CD14-positive monocyte (primary cell): ENCODE measurements at regions not wholly inside any gene's neighbourhood (a gene's known extent, or its start where the extent isn't known, plus 50 kb on each side); places are given as distances from the start of the nearest gene placed in this dataset.

Experiments used
- DNase-seq, 3 donors: peaks; one replicate each; pipeline ENCODE4 v3.0.0-alpha.2; 2011 to 2022
- H2AFZ ChIP-seq: 2 replicates; pipeline ENCODE4 v1.6.0; 2012; ENCODE audit warnings: mild to moderate bottlenecking, low read depth, low read length, inconsistent platforms; ENCODE audit not compliant: insufficient read depth, poor library complexity, severe bottlenecking
- H3K27ac ChIP-seq, 2 donors: 1 replicate in 1 of 2; 2 replicates in 1 of 2; pipeline ENCODE4 v1.5.1; 2012 to 2013; ENCODE audit warnings: low read length in 2 of 2, control low read depth in 1 of 2, inconsistent platforms in 1 of 2, low read depth in 1 of 2, mild to moderate bottlenecking in 1 of 2
- H3K27me3 ChIP-seq, 2 donors: one replicate each; pipeline versions ENCODE4 v1.6.0 to v1.6.1; 2011 to 2013; ENCODE audit warnings: low read length in 2 of 2; ENCODE audit not compliant: control insufficient read depth in 2 of 2, insufficient read depth in 2 of 2
- H3K36me3 ChIP-seq, 2 donors: replicated peaks in 1 of 2; 1 replicate in 1 of 2; 2 replicates in 1 of 2; pipeline versions ENCODE4 v1.5.1 to v1.6.1; 2012 to 2013; ENCODE audit warnings: low read length in 2 of 2, control low read depth in 1 of 2, inconsistent platforms in 1 of 2, mild to moderate bottlenecking in 1 of 2; ENCODE audit not compliant: insufficient read depth in 2 of 2, control insufficient read depth in 1 of 2
- H3K4me1 ChIP-seq, 2 donors: 1 replicate in 1 of 2; 2 replicates in 1 of 2; pipeline versions ENCODE4 v1.5.1 to v1.6.1; 2012 to 2013; ENCODE audit warnings: low read length in 2 of 2, control low read depth in 1 of 2, inconsistent platforms in 1 of 2, mild to moderate bottlenecking in 1 of 2, moderate library complexity in 1 of 2; ENCODE audit not compliant: insufficient read depth in 2 of 2, control insufficient read depth in 1 of 2
- H3K4me2 ChIP-seq: replicated peaks from 2 replicates; pipeline ENCODE3; 2012; ENCODE audit warnings: low read length, moderate library complexity, mild to moderate bottlenecking; ENCODE audit not compliant: poor library complexity, severe bottlenecking; ENCODE audit errors: extremely low read depth
- H3K4me3 ChIP-seq, 3 experiments: fragments of 200-600 bp in 1 of 3; sonication (generic) in 1 of 3; replicated peaks in 1 of 3; 1 replicate in 2 of 3; 2 replicates in 1 of 3; pipeline ENCODE4 v1.5.1; 2011 to 2013; ENCODE audit warnings: low read length in 3 of 3, mild to moderate bottlenecking in 3 of 3, control low read depth in 2 of 3, low read depth in 2 of 3, inconsistent platforms in 1 of 3, moderate library complexity in 1 of 3
- H3K79me2 ChIP-seq: 2 replicates; pipeline ENCODE4 v1.6.0; 2012; ENCODE audit warnings: mild to moderate bottlenecking, control low read depth, inconsistent platforms, low read length, moderate library complexity; ENCODE audit not compliant: insufficient read depth
- H3K9ac ChIP-seq: 2 replicates; pipeline ENCODE4 v1.6.0; 2017; ENCODE audit warnings: low read length, mild to moderate bottlenecking; ENCODE audit not compliant: insufficient read depth, poor library complexity, severe bottlenecking
- H3K9me3 ChIP-seq, 2 donors: replicated peaks in 1 of 2; 1 replicate in 1 of 2; 2 replicates in 1 of 2; pipeline versions ENCODE4 v1.5.1 to v1.6.1; 2012 to 2013; ENCODE audit warnings: low read length in 2 of 2, control low read depth in 1 of 2; ENCODE audit not compliant: control insufficient read depth in 1 of 2, insufficient read depth in 1 of 2
- H4K20me1 ChIP-seq: 2 replicates; pipeline ENCODE4 v1.6.0; 2012; ENCODE audit warnings: mild to moderate bottlenecking, low read length, control low read depth, moderate library complexity; ENCODE audit not compliant: insufficient read depth
- H3K27ac Mint-ChIP-seq, 7 donors: one replicate each; pipeline ENCODE4 v1.8.0; 2020; ENCODE audit warnings: mild to moderate bottlenecking in 7 of 7, mixed read lengths in 7 of 7, moderate library complexity in 6 of 7, inconsistent platforms in 2 of 7
- H3K27me3 Mint-ChIP-seq, 3 donors: one replicate each; pipeline ENCODE4 v1.8.0; 2021 to 2022; ENCODE audit warnings: low read depth in 3 of 3, mild to moderate bottlenecking in 3 of 3, mixed read lengths in 3 of 3, moderate library complexity in 3 of 3, inconsistent platforms in 1 of 3
- H3K36me3 Mint-ChIP-seq, 2 donors: one replicate each; pipeline ENCODE4 v1.8.0; 2020; ENCODE audit warnings: mixed read lengths in 2 of 2, inconsistent platforms in 1 of 2, mild to moderate bottlenecking in 1 of 2
- H3K4me1 Mint-ChIP-seq: one replicate; pipeline ENCODE4 v1.8.0; 2020; ENCODE audit warnings: mild to moderate bottlenecking, mixed read lengths
- H3K4me3 Mint-ChIP-seq, 2 donors: one replicate each; pipeline ENCODE4 v1.8.0; 2020; ENCODE audit warnings: mild to moderate bottlenecking in 2 of 2, mixed read lengths in 2 of 2, moderate library complexity in 1 of 2
- H3K9me3 Mint-ChIP-seq, 7 donors: one replicate each; pipeline ENCODE4 v1.8.0; 2020 to 2022; ENCODE audit warnings: mixed read lengths in 7 of 7, mild to moderate bottlenecking in 6 of 7, moderate library complexity in 6 of 7, inconsistent platforms in 2 of 7
- CTCF ChIP-seq: fragments of 200-600 bp; IDR thresholded peaks from one replicate; pipeline ENCODE4 v1.8.0; 2022; ENCODE audit warnings: antibody characterized with exemption, mild to moderate bottlenecking
- WGBS: methylation state at CpG from one replicate; pipeline ENCODE4 v1.1.5; 2013; ENCODE audit warnings: missing lambda C conversion rate; ENCODE audit not compliant: insufficient coverage; 5-methylcytosine and 5-hydroxymethylcytosine counted together
- intact Hi-C, 2 donors: fragments of 100-400 bp; cut with micrococcal nuclease; formaldehyde crosslinking; loops; one replicate each; pipeline versions ENCODE4 v1.15.0 to v1.15.1; 2023

GRCh38 chr10:59073456-59074053 is 102.9 kb upstream of the PHYHIPL start:
- no peak for DNase-seq
- no peak for TF ChIP-seq CTCF
- H3K4me3 Mint-ChIP-seq = no peak overlapping the region
- H3K36me3 Mint-ChIP-seq = no peaks in the 10 kb centered on the region
- Histone ChIP-seq H3K79me2 (no peaks in the 10 kb centered on the region), H3K36me3 (no peaks in the 10 kb centered on the region), H3K9ac (no peak overlapping the region), H3K27me3 (no peaks in the 10 kb centered on the region), H2AFZ (no peak overlapping the region), H3K9me3 (no peaks in the 10 kb centered on the region), H3K4me2 (no peak overlapping the region), H3K4me1 (no peaks in the 10 kb centered on the region), H3K27ac (no peak overlapping the region), H3K4me3 (no peak overlapping the region), H4K20me1 (no peaks in the 10 kb centered on the region)
- WGBS = no CpG with 5 or more reads among the region's 1 CpG
- H3K27ac Mint-ChIP-seq = no peak overlapping the region
- intact Hi-C loops = no loop called here
- no peaks in the 10 kb centered on the region for H3K4me1 Mint-ChIP-seq
- H3K27me3 Mint-ChIP-seq = no peaks in the 10 kb centered on the region
- peaks cover 0 to 3% (median 0%) of the 10 kb centered on the region in 7 donors for H3K9me3 Mint-ChIP-seq

- Histone ChIP-seq H3K27me3 (no peaks in the 10 kb centered on the region), H4K20me1 (no peaks in the 10 kb centered on the region), H3K4me3 (no peak overlapping the region), H3K9me3 (no peaks in the 10 kb centered on the region), H3K79me2 (no peaks in the 10 kb centered on the region), H3K9ac (no peak overlapping the region), H3K4me1 (no peaks in the 10 kb centered on the region), H3K4me2 (no peak overlapping the region), H2AFZ (no peak overlapping the region), H3K36me3 (no peaks in the 10 kb centered on the region), H3K27ac (no peak overlapping the region)
- Mint-ChIP-seq H3K4me3 (no peak overlapping the region), H3K4me1 (no peaks in the 10 kb centered on the region), H3K9me3 (peaks cover 0 to 3% (median 0%) of the 10 kb centered on the region in 7 donors), H3K27ac (no peak overlapping the region), H3K36me3 (no peaks in the 10 kb centered on the region), H3K27me3 (no peaks in the 10 kb centered on the region)
- DNase-seq = no peak
- no peak for TF ChIP-seq CTCF
- intact Hi-C loops = no loop called here
- no CpG with 5 or more reads among the region's 1 CpG for WGBS
These were observed 100.9 kb upstream of the PHYHIPL start for GRCh38 chr10:59075576-59075975.
